Fibroblast of pulmonary artery (primary cell): ENCODE measurements at regions not wholly inside any gene's neighbourhood (a gene's known extent, or its start where the extent isn't known, plus 50 kb on each side); places are given as distances from the start of the nearest gene placed in this dataset.
"Not testable (repeated sequence)": the region's sequence is repeated elsewhere in the genome, so short reads cannot be mapped to it uniquely, and the experiment has no call there.

Source experiments
- DNase-seq: peaks from one replicate; pipeline ENCODE4 v3.0.0-alpha.2; 2010; ENCODE audit warnings: low read depth
- H3K4me3 ChIP-seq: replicated peaks from 2 replicates; pipeline ENCODE4 v1.5.1; 2011; ENCODE audit warnings: low read depth, mild to moderate bottlenecking, control low read depth, low read length, moderate library complexity
- TF ChIP-seq, protein P1 (sequence below): IDR thresholded peaks from 2 replicates; pipeline ENCODE4 v1.5.1; 2011; ENCODE audit warnings: mild to moderate bottlenecking, control low read depth, low read length, inconsistent platforms; ENCODE audit errors: missing control alignments

DNA sequence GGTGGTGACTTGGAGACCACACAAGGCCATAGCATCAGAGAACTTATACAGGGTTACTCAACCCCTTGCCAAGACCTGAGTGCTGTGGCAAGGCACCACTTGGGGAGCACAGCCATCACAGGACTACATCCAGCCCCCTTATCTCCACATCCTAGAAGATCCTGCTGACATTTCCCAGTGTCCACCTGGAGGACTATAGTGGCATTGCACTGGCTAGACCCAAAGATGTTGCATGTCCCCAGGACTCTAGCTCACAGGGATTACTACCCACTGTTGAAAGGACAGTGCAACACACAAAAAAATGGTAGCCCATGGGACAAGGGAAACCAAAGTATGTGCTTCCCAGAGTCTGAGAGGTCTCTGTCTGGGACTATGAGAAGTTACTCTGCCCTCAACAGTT, 411.1 kb upstream of the NUDT12 start:
- no peak overlapping the region for H3K4me3 ChIP-seq
- TF ChIP-seq, protein P1, sequence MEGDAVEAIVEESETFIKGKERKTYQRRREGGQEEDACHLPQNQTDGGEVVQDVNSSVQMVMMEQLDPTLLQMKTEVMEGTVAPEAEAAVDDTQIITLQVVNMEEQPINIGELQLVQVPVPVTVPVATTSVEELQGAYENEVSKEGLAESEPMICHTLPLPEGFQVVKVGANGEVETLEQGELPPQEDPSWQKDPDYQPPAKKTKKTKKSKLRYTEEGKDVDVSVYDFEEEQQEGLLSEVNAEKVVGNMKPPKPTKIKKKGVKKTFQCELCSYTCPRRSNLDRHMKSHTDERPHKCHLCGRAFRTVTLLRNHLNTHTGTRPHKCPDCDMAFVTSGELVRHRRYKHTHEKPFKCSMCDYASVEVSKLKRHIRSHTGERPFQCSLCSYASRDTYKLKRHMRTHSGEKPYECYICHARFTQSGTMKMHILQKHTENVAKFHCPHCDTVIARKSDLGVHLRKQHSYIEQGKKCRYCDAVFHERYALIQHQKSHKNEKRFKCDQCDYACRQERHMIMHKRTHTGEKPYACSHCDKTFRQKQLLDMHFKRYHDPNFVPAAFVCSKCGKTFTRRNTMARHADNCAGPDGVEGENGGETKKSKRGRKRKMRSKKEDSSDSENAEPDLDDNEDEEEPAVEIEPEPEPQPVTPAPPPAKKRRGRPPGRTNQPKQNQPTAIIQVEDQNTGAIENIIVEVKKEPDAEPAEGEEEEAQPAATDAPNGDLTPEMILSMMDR = no peak
- no peak for DNase-seq

DNA sequence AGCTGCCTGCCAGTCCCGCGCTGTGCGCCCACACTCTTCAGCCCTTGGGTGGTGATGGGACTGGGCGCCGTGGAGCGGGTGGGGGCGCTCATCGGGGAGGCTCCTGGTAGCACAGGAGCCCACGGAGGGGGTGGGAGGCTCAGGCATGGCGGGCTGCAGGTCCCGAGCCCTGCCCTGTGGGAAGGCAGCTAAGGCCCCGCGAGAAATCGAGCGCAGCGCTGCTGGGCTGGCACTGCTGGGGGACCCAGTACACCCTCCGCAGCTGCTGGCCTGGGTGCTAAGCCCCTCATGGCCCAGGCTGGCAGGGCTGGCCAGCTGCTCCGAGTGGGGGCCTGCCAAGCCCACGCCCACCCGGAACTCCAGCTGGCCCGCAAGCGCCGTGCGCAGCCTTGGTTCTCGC, 403.7 kb upstream of the NUDT12 start:
- not testable (repeated sequence) for DNase-seq, H3K4me3 ChIP-seq

DNA sequence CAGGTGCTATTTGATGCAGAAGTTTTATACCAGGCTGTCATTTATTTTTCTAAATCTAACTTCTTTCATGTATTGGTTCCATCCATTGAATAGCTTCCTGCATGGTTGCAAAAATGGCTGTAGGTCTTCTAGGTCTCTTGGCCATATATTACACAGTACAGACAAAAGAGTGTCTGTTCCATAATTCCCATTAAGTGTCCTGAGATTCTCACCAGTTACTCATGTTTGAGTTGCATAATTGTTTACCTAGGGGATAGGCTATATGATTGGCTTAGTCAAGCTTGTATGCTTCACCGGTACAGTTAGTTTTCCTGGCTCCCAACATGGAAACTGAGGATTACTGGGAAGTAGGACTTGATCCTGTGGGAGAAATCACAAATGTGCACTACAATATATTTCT, 399.4 kb upstream of the NUDT12 start:
- no peak overlapping the region for H3K4me3 ChIP-seq
- TF ChIP-seq, protein P1 = no peak
- DNase-seq = no peak

DNA sequence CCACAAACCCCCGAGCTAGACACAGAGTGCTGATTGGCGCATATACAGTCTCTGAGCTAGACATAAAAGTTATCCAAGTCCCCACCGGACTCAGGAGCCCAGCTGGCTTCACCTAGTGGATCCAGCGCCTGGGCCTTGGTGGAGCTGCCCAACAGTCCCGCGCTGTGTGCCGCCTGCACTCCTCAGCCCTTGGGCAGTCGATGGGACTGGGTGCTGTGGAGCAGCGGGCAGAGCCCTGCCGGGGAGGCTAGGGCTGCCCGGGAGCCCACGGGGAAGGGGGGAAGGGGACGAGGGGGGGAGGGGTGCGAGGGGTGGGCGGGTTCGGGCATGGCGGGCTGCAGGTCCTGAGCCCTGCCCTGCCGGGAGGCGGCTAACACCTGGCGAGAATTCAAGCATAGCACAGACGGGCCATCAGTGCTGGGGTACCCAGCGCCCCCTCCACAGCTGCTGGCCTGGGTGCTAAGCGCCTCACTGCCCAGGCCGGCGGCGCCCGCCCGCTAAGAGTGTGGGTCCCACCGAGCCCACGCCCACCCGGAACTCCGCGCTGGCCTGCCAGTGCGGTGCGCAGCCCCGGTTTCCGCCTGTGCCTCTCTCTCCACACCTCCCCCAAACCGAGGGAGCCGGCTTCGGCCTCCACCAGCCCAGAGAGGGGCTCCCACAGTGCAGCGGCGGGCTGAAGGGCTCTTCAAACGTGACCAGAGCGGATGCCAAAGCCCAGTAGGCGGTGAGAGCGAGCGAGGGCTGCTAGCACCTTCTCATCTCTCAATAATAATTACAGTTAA, 391.2 kb upstream of the NUDT12 start:
- TF ChIP-seq, protein P1 = no peak
- no peak for DNase-seq
- H3K4me3 ChIP-seq = no peak overlapping the region

DNA sequence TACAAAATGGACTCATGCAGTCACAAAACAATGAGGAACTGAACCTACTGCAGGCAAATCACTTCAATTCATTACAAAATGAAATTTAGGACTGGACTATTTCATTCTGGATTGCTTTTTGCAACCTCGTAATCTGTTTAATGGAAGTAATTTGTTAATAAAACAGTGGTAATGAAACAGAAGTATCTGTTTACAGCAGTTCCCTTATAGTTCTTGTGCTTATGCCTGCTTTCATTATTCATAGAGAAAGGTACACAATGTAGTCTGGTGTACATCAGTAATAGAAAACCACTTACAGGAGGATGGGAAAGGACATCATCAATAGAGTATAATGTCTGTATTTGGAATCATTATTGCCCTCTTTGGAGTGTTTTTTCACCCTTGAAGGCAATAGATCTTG, 389.2 kb upstream of the NUDT12 start:
- TF ChIP-seq, protein P1 = no peak
- no peak for DNase-seq
- H3K4me3 ChIP-seq = no peak overlapping the region

DNA sequence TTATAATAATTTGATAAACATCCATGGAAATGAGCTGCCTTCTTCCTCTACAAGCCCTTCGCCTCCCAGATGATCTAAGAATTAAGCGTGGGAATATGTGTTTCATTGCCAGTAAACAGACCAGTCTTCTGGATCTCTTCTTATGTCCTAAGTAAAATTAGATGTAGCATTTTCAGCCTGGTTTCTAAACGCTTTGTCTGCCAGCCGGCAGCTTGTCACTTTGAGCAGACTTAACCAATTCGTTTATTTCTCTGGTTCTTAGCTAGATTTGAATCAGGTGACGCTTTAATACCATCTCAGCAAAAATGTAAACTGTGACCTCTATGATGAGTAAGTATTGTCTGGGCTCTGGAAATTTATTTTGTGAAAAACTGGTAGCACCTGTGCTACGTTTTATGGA, 380.6 kb upstream of the NUDT12 start:
- H3K4me3 ChIP-seq = no peak overlapping the region
- TF ChIP-seq, protein P1 = no peak
- DNase-seq = no peak

DNA sequence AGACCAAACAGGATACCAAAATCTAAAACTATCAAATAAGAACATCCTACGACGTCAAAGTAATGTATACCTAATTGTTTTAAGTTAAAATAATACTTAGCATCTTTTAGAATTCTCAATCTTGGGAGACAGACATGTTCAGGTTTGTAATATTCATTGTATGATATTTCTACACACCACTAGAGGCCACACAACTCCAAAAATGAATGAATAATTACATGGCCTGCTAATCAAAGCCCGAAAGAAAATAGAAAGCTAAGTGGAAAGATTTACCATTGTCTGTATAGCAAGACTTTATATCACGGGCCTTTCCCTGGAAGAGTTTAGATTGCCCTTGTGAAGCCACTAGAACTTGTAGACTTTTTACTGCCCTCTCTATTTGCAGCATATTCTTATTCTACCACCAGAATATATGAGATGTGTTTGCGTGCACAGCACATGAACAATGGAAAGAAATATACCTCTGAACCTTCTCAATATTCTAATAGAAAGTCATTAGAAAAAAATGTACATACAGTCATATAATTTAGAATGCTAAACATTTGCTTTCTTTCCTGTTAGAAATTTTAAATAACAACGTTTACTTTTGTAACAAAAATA, 380.1 kb upstream of the NUDT12 start:
- TF ChIP-seq, protein P1 = no peak
- peak; percentile 0 for DNase-seq
- no peak overlapping the region for H3K4me3 ChIP-seq
